HG02973 (cell line): ENCODE measurements at regions not wholly inside any gene's neighbourhood (a gene's known extent, or its start where the extent isn't known, plus 50 kb on each side); places are given as distances from the start of the nearest gene placed in this dataset.
"Not testable (repeated sequence)": the region's sequence is repeated elsewhere in the genome, so short reads cannot be mapped to it uniquely, and the experiment has no call there.

Experiments
- ATAC-seq: cut with Tn5 transposase; IDR thresholded peaks from one replicate; pipeline ENCODE4 v1.9.1; 2021; ENCODE audit warnings: moderate library complexity; ENCODE audit not compliant: unreplicated experiment

- no peak for ATAC-seq
Measured at GRCh38 chr10:58070956-58071355, 196.7 kb downstream of the IPMK start.

- ATAC-seq = no peak
Measured at GRCh38 chr10:58068809-58069208, 198.9 kb downstream of the IPMK start.

- no peak for ATAC-seq
Measured at GRCh38 chr10:58066979-58067378, 200.7 kb downstream of the IPMK start.

- ATAC-seq = no peak
Measured at GRCh38 chr10:58066126-58066525, 201.6 kb downstream of the IPMK start.

GRCh38 chr10:58065529-58065815 lies 202.2 kb downstream of the IPMK start:
- ATAC-seq = no peak

- no peak for ATAC-seq
Measured at GRCh38 chr10:58064714-58065528, 202.8 kb downstream of the IPMK start.

GRCh38 chr10:58063861-58064480 lies 203.7 kb downstream of the IPMK start:
- no peak for ATAC-seq

- ATAC-seq = not testable (repeated sequence)
Measured at GRCh38 chr10:58058683-58059082, 209.0 kb downstream of the IPMK start.

- no peak for ATAC-seq
Measured at GRCh38 chr10:58054881-58055280, 212.8 kb downstream of the IPMK start.

- ATAC-seq = no peak
Measured at GRCh38 chr10:58052772-58053171, 214.9 kb downstream of the IPMK start.

GRCh38 chr10:58050575-58050974 lies 217.1 kb downstream of the IPMK start:
- no peak for ATAC-seq

GRCh38 chr10:58048936-58049335 lies 218.8 kb downstream of the IPMK start:
- no peak for ATAC-seq

- ATAC-seq = no peak
Measured at GRCh38 chr10:58044072-58044471, 223.6 kb downstream of the IPMK start.

GRCh38 chr10:58041901-58042300 lies 225.8 kb downstream of the IPMK start:
- no peak for ATAC-seq

GRCh38 chr10:58030208-58030607 lies 237.5 kb downstream of the IPMK start:
- ATAC-seq = no peak

- ATAC-seq = no peak
Measured at GRCh38 chr10:58028597-58029366, 238.9 kb downstream of the IPMK start.

GRCh38 chr10:58027426-58027825 lies 240.3 kb downstream of the IPMK start:
- ATAC-seq = no peak

GRCh38 chr10:58026036-58026435 lies 241.7 kb downstream of the IPMK start:
- no peak for ATAC-seq

GRCh38 chr10:58023341-58024073 lies 244.2 kb downstream of the IPMK start:
- peak; percentile 53 for ATAC-seq

GRCh38 chr10:58019863-58020537 lies 247.7 kb downstream of the IPMK start:
- no peak for ATAC-seq
